ENCODE measurements at regions not wholly inside any gene's neighbourhood (a gene's known extent, or its start where the extent isn't known, plus 50 kb on each side); places are given as distances from the start of the nearest gene placed in this dataset.

GRCh38 chr3:144437989-144438388 lies 466.4 kb downstream of the DIPK2A start:
- Histone ChIP-seq H3K9me3 (ENCODE audit: control insufficient read depth, insufficient read depth, low read depth, low read length) (no peaks in the 10 kb centered on the region), H3K4me1 (ENCODE audit: control insufficient read depth, extremely low read depth, insufficient read depth, low read length) (no peaks in the 10 kb centered on the region), H3K4me2 (ENCODE audit: extremely low read depth, insufficient read depth, low read length) (no peak overlapping the region), H3K9ac (ENCODE audit: insufficient read depth, low read length) (no peak overlapping the region), H3K79me2 (ENCODE audit: control insufficient read depth, insufficient read depth, low read length) (no peaks in the 10 kb centered on the region), H3K4me3 (replicated peaks in 1 of 4; ENCODE audit: control extremely low read depth in 1 of 4, insufficient read depth in 1 of 4, low read depth in 3 of 4, low read length in 4 of 4) (no peak overlapping the region), H3K27ac (ENCODE audit: insufficient read depth, low read length) (no peak overlapping the region), H2AFZ (ENCODE audit: low read length) (no peak overlapping the region), H4K20me1 (ENCODE audit: control insufficient read depth, extremely low read depth, insufficient read depth, low read length) (no peaks in the 10 kb centered on the region), H3K36me3 (ENCODE audit: control insufficient read depth, insufficient read depth, low read length) (no peaks in the 10 kb centered on the region), H3K27me3 (ENCODE audit: control insufficient read depth, insufficient read depth, low read length) (no peaks in the 10 kb centered on the region)
- no peak for DNase-seq (ENCODE audit: low read depth in 2 of 2)
- TF ChIP-seq, protein P1, sequence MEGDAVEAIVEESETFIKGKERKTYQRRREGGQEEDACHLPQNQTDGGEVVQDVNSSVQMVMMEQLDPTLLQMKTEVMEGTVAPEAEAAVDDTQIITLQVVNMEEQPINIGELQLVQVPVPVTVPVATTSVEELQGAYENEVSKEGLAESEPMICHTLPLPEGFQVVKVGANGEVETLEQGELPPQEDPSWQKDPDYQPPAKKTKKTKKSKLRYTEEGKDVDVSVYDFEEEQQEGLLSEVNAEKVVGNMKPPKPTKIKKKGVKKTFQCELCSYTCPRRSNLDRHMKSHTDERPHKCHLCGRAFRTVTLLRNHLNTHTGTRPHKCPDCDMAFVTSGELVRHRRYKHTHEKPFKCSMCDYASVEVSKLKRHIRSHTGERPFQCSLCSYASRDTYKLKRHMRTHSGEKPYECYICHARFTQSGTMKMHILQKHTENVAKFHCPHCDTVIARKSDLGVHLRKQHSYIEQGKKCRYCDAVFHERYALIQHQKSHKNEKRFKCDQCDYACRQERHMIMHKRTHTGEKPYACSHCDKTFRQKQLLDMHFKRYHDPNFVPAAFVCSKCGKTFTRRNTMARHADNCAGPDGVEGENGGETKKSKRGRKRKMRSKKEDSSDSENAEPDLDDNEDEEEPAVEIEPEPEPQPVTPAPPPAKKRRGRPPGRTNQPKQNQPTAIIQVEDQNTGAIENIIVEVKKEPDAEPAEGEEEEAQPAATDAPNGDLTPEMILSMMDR (conservative IDR thresholded peaks at IDR 0.05 in 1 of 2, IDR thresholded peaks at IDR 0.05 in 1 of 2; ENCODE audit: low read depth in 1 of 2, low read length in 2 of 2), result no peak
- TF ChIP-seq EZH2 (IDR thresholded peaks at IDR 0.05; ENCODE audit: low read length, missing control alignments), result no peak

- Histone ChIP-seq H3K27ac (ENCODE audit: insufficient read depth, low read length) (no peak overlapping the region), H3K9me3 (ENCODE audit: control insufficient read depth, insufficient read depth, low read depth, low read length) (no peaks in the 10 kb centered on the region), H3K79me2 (ENCODE audit: control insufficient read depth, insufficient read depth, low read length) (no peaks in the 10 kb centered on the region), H2AFZ (ENCODE audit: low read length) (no peak overlapping the region), H4K20me1 (ENCODE audit: control insufficient read depth, extremely low read depth, insufficient read depth, low read length) (no peaks in the 10 kb centered on the region), H3K4me3 (replicated peaks in 1 of 4; ENCODE audit: control extremely low read depth in 1 of 4, insufficient read depth in 1 of 4, low read depth in 3 of 4, low read length in 4 of 4) (no peak overlapping the region), H3K27me3 (ENCODE audit: control insufficient read depth, insufficient read depth, low read length) (no peaks in the 10 kb centered on the region), H3K4me1 (ENCODE audit: control insufficient read depth, extremely low read depth, insufficient read depth, low read length) (no peaks in the 10 kb centered on the region), H3K9ac (ENCODE audit: insufficient read depth, low read length) (no peak overlapping the region), H3K4me2 (ENCODE audit: extremely low read depth, insufficient read depth, low read length) (no peak overlapping the region), H3K36me3 (ENCODE audit: control insufficient read depth, insufficient read depth, low read length) (no peaks in the 10 kb centered on the region)
- no peak for DNase-seq (ENCODE audit: low read depth in 2 of 2)
- TF ChIP-seq EZH2 (IDR thresholded peaks at IDR 0.05; ENCODE audit: low read length, missing control alignments), result no peak
- TF ChIP-seq, protein P1 (conservative IDR thresholded peaks at IDR 0.05 in 1 of 2, IDR thresholded peaks at IDR 0.05 in 1 of 2; ENCODE audit: low read depth in 1 of 2, low read length in 2 of 2), result no peak
These were observed 472.4 kb downstream of the DIPK2A start for GRCh38 chr3:144444061-144444460.

DNA sequence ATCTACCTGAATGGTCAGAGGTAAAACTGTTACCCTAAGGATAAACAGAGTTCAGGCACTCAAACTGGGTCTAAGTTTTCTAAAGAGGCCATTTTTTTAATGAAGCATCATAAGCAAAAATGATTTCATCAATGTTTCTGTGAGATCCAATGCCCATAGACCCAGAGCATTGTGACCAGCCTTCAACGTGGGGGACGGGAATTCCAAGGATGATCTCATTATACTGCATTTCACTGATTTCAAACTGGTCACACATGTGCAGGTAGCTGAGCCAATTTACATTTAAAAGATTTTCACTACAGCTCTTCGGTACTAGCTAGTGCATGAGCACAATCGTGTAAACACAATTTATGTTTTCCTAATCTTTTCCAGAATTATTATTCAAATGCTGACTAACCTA lies 472.9 kb downstream of the DIPK2A start:
- Histone ChIP-seq H4K20me1 (ENCODE audit: control insufficient read depth, extremely low read depth, insufficient read depth, low read length) (no peaks in the 10 kb centered on the region), H3K9ac (ENCODE audit: insufficient read depth, low read length) (no peak overlapping the region), H3K9me3 (ENCODE audit: control insufficient read depth, insufficient read depth, low read depth, low read length) (no peaks in the 10 kb centered on the region), H3K4me3 (replicated peaks in 1 of 4; ENCODE audit: control extremely low read depth in 1 of 4, insufficient read depth in 1 of 4, low read depth in 3 of 4, low read length in 4 of 4) (no peak overlapping the region), H3K4me2 (ENCODE audit: extremely low read depth, insufficient read depth, low read length) (no peak overlapping the region), H2AFZ (ENCODE audit: low read length) (no peak overlapping the region), H3K4me1 (ENCODE audit: control insufficient read depth, extremely low read depth, insufficient read depth, low read length) (no peaks in the 10 kb centered on the region), H3K27me3 (ENCODE audit: control insufficient read depth, insufficient read depth, low read length) (no peaks in the 10 kb centered on the region), H3K27ac (ENCODE audit: insufficient read depth, low read length) (no peak overlapping the region), H3K36me3 (ENCODE audit: control insufficient read depth, insufficient read depth, low read length) (no peaks in the 10 kb centered on the region), H3K79me2 (ENCODE audit: control insufficient read depth, insufficient read depth, low read length) (no peaks in the 10 kb centered on the region)
- DNase-seq (ENCODE audit: low read depth in 2 of 2), result no peak
- TF ChIP-seq EZH2 (IDR thresholded peaks at IDR 0.05; ENCODE audit: low read length, missing control alignments), result no peak
- TF ChIP-seq, protein P1 (conservative IDR thresholded peaks at IDR 0.05 in 1 of 2, IDR thresholded peaks at IDR 0.05 in 1 of 2; ENCODE audit: low read depth in 1 of 2, low read length in 2 of 2), result no peak
